ENCODE measurements at regions not wholly inside any gene's neighbourhood (a gene's known extent, or its start where the extent isn't known, plus 50 kb on each side); places are given as distances from the start of the nearest gene placed in this dataset.

GRCh38 chr5:158565017-158565789 lies 534.5 kb downstream of the EBF1 start:
- no peaks in the 10 kb centered on the region for H3K4me1 Mint-ChIP-seq (ENCODE audit: low read depth)
- H3K27ac Mint-ChIP-seq, result no peak overlapping the region
- ChIA-PET POLR2A (no interaction called here), CTCF (no interaction called here)
- no peaks in the 10 kb centered on the region for H3K9me3 Mint-ChIP-seq
- DNase-seq, result no peak
- H3K36me3 Mint-ChIP-seq, result no peaks in the 10 kb centered on the region
- H3K4me3 Mint-ChIP-seq, result no peak overlapping the region
- no peaks in the 10 kb centered on the region for H3K27me3 Mint-ChIP-seq
- intact Hi-C loops (cut with micrococcal nuclease), result no loop called here

GRCh38 chr5:158563760-158564390 lies 535.8 kb downstream of the EBF1 start:
- Mint-ChIP-seq H3K9me3 (no peaks in the 10 kb centered on the region), H3K27me3 (no peaks in the 10 kb centered on the region), H3K36me3 (no peaks in the 10 kb centered on the region), H3K27ac (no peak overlapping the region), H3K4me3 (no peak overlapping the region), H3K4me1 (ENCODE audit: low read depth) (no peaks in the 10 kb centered on the region)
- no peak for DNase-seq
- intact Hi-C loops (cut with micrococcal nuclease), result no loop called here
- POLR2A ChIA-PET, result no interaction called here
- CTCF ChIA-PET, result no interaction called here

GRCh38 chr5:158561562-158562190 lies 538.0 kb downstream of the EBF1 start:
- ChIA-PET POLR2A (no interaction called here), CTCF (no interaction called here)
- intact Hi-C loops (cut with micrococcal nuclease), result no loop called here
- no peaks in the 10 kb centered on the region for H3K4me1 Mint-ChIP-seq (ENCODE audit: low read depth)
- H3K4me3 Mint-ChIP-seq, result no peak overlapping the region
- no peak for DNase-seq
- no peak overlapping the region for H3K27ac Mint-ChIP-seq
- no peaks in the 10 kb centered on the region for H3K36me3 Mint-ChIP-seq
- H3K9me3 Mint-ChIP-seq, result no peaks in the 10 kb centered on the region
- H3K27me3 Mint-ChIP-seq, result no peaks in the 10 kb centered on the region

- CTCF ChIA-PET, result no interaction called here
- no peak overlapping the region for H3K4me3 Mint-ChIP-seq
- DNase-seq, result no peak
These were observed 539.5 kb downstream of the EBF1 start for GRCh38 chr5:158560170-158560569.

GRCh38 chr5:158559643-158560042 lies 540.1 kb downstream of the EBF1 start:
- no peak for DNase-seq
- no peaks in the 10 kb centered on the region for H3K36me3 Mint-ChIP-seq
- no peaks in the 10 kb centered on the region for H3K4me1 Mint-ChIP-seq (ENCODE audit: low read depth)
- no peaks in the 10 kb centered on the region for H3K27me3 Mint-ChIP-seq
- POLR2A ChIA-PET, result no interaction called here
- intact Hi-C loops (cut with micrococcal nuclease), result no loop called here
- H3K27ac Mint-ChIP-seq, result no peak overlapping the region
- no peak overlapping the region for H3K4me3 Mint-ChIP-seq
- CTCF ChIA-PET, result no interaction called here
- H3K9me3 Mint-ChIP-seq, result no peaks in the 10 kb centered on the region

More at GRCh38 chr5:158560170-158560569, 539.5 kb downstream of the EBF1 start:
- Mint-ChIP-seq H3K36me3 (no peaks in the 10 kb centered on the region), H3K9me3 (no peaks in the 10 kb centered on the region), H3K27ac (no peak overlapping the region), H3K4me1 (ENCODE audit: low read depth) (no peaks in the 10 kb centered on the region), H3K27me3 (no peaks in the 10 kb centered on the region)
- intact Hi-C loops (cut with micrococcal nuclease), result no loop called here
- POLR2A ChIA-PET, result no interaction called here

GRCh38 chr5:158559066-158559465 lies 540.6 kb downstream of the EBF1 start:
- Mint-ChIP-seq H3K4me3 (no peak overlapping the region), H3K9me3 (no peaks in the 10 kb centered on the region), H3K27me3 (no peaks in the 10 kb centered on the region), H3K27ac (no peak overlapping the region), H3K36me3 (no peaks in the 10 kb centered on the region), H3K4me1 (ENCODE audit: low read depth) (no peaks in the 10 kb centered on the region)
- CTCF ChIA-PET, result no interaction called here
- POLR2A ChIA-PET, result no interaction called here
- intact Hi-C loops (cut with micrococcal nuclease), result no loop called here
- DNase-seq, result no peak

- no peak for DNase-seq
- Mint-ChIP-seq H3K4me1 (ENCODE audit: low read depth) (no peaks in the 10 kb centered on the region), H3K4me3 (no peak overlapping the region), H3K27ac (no peak overlapping the region), H3K9me3 (no peaks in the 10 kb centered on the region), H3K27me3 (no peaks in the 10 kb centered on the region), H3K36me3 (no peaks in the 10 kb centered on the region)
- intact Hi-C loops (cut with micrococcal nuclease), result no loop called here
- ChIA-PET POLR2A (no interaction called here), CTCF (no interaction called here)
These were observed 545.8 kb downstream of the EBF1 start for GRCh38 chr5:158553962-158554336.

- ChIA-PET CTCF (no interaction called here), POLR2A (no interaction called here)
- no peak overlapping the region for H3K27ac Mint-ChIP-seq
- no peaks in the 10 kb centered on the region for H3K9me3 Mint-ChIP-seq
- DNase-seq, result no peak
- intact Hi-C loops (cut with micrococcal nuclease), result no loop called here
- H3K36me3 Mint-ChIP-seq, result no peaks in the 10 kb centered on the region
- H3K4me1 Mint-ChIP-seq (ENCODE audit: low read depth), result no peaks in the 10 kb centered on the region
- no peaks in the 10 kb centered on the region for H3K27me3 Mint-ChIP-seq
- H3K4me3 Mint-ChIP-seq, result no peak overlapping the region
These were observed 546.3 kb downstream of the EBF1 start for GRCh38 chr5:158553195-158553961.

GRCh38 chr5:158552241-158552640 lies 547.5 kb downstream of the EBF1 start:
- Mint-ChIP-seq H3K27ac (no peak overlapping the region), H3K27me3 (no peaks in the 10 kb centered on the region), H3K4me1 (ENCODE audit: low read depth) (no peaks in the 10 kb centered on the region), H3K36me3 (no peaks in the 10 kb centered on the region), H3K4me3 (no peak overlapping the region), H3K9me3 (peaks cover 8% of the 10 kb centered on the region)
- POLR2A ChIA-PET, result no interaction called here
- no peak for DNase-seq
- intact Hi-C loops (cut with micrococcal nuclease), result no loop called here
- CTCF ChIA-PET, result no interaction called here

GRCh38 chr5:158549311-158549710 lies 550.4 kb downstream of the EBF1 start:
- no peak overlapping the region for H3K4me3 Mint-ChIP-seq
- H3K27me3 Mint-ChIP-seq, result no peaks in the 10 kb centered on the region
- no peak for DNase-seq
- no peaks in the 10 kb centered on the region for H3K36me3 Mint-ChIP-seq
- H3K9me3 Mint-ChIP-seq, result peaks cover 8% of the 10 kb centered on the region
- ChIA-PET CTCF (no interaction called here), POLR2A (no interaction called here)
- no peak overlapping the region for H3K27ac Mint-ChIP-seq
- intact Hi-C loops (cut with micrococcal nuclease), result no loop called here
- no peaks in the 10 kb centered on the region for H3K4me1 Mint-ChIP-seq (ENCODE audit: low read depth)

- CTCF ChIA-PET, result no interaction called here
- intact Hi-C loops (cut with micrococcal nuclease), result no loop called here
- H3K4me3 Mint-ChIP-seq, result no peak overlapping the region
- no peak for DNase-seq
- POLR2A ChIA-PET, result no interaction called here
- H3K27me3 Mint-ChIP-seq, result no peaks in the 10 kb centered on the region
- H3K27ac Mint-ChIP-seq, result no peak overlapping the region
- H3K36me3 Mint-ChIP-seq, result no peaks in the 10 kb centered on the region
- peaks cover 8% of the 10 kb centered on the region for H3K9me3 Mint-ChIP-seq
- H3K4me1 Mint-ChIP-seq (ENCODE audit: low read depth), result no peaks in the 10 kb centered on the region
These were observed 553.0 kb downstream of the EBF1 start for GRCh38 chr5:158546748-158547147.

- Mint-ChIP-seq H3K4me3 (no peak overlapping the region), H3K27me3 (no peaks in the 10 kb centered on the region), H3K4me1 (ENCODE audit: low read depth) (no peaks in the 10 kb centered on the region), H3K36me3 (no peaks in the 10 kb centered on the region), H3K9me3 (peaks cover 8% of the 10 kb centered on the region), H3K27ac (no peak overlapping the region)
- ChIA-PET POLR2A (no interaction called here), CTCF (no interaction called here)
- intact Hi-C loops (cut with micrococcal nuclease), result no loop called here
- no peak for DNase-seq
These were observed 553.7 kb downstream of the EBF1 start for GRCh38 chr5:158545949-158546530.
